ENCODE measurements at regions not wholly inside any gene's neighbourhood (a gene's known extent, or its start where the extent isn't known, plus 50 kb on each side); places are given as distances from the start of the nearest gene placed in this dataset.

- DNase-seq (ENCODE audit: low spot score): no peak
These were observed 458.7 kb downstream of the LPIN1 start for GRCh38 chr2:12205086-12205485.

GRCh38 chr2:12207491-12207890 is 461.1 kb downstream of the LPIN1 start:
- DNase-seq (ENCODE audit: low spot score): no peak

- no peak for DNase-seq (ENCODE audit: low spot score)
These were observed 463.8 kb downstream of the LPIN1 start for GRCh38 chr2:12210016-12210933.

- no peak for DNase-seq (ENCODE audit: low spot score)
These were observed 465.1 kb downstream of the LPIN1 start for GRCh38 chr2:12211326-12212175.

GRCh38 chr2:12212841-12213597 is 466.6 kb downstream of the LPIN1 start:
- no peak for DNase-seq (ENCODE audit: low spot score)

- no peak for DNase-seq (ENCODE audit: low spot score)
These were observed 470.7 kb downstream of the LPIN1 start for GRCh38 chr2:12217175-12217574.

- DNase-seq (ENCODE audit: low spot score): no peak
These were observed 473.3 kb downstream of the LPIN1 start for GRCh38 chr2:12219761-12220160.

GRCh38 chr2:12221584-12221983 is 475.2 kb downstream of the LPIN1 start:
- no peak for DNase-seq (ENCODE audit: low spot score)

- DNase-seq (ENCODE audit: low spot score): no peak
These were observed 476.1 kb downstream of the LPIN1 start for GRCh38 chr2:12222554-12222953.

GRCh38 chr2:12223732-12224131 is 477.3 kb downstream of the LPIN1 start:
- DNase-seq (ENCODE audit: low spot score): no peak

- DNase-seq (ENCODE audit: low spot score): no peak
These were observed 480.2 kb downstream of the LPIN1 start for GRCh38 chr2:12226653-12227052.

- DNase-seq (ENCODE audit: low spot score): no peak
These were observed 481.6 kb downstream of the LPIN1 start for GRCh38 chr2:12227941-12228608.

GRCh38 chr2:12231288-12231687 is 484.9 kb downstream of the LPIN1 start:
- DNase-seq (ENCODE audit: low spot score): no peak

GRCh38 chr2:12232876-12233275 is 483.9 kb upstream of the TRIB2 start:
- DNase-seq (ENCODE audit: low spot score): no peak

GRCh38 chr2:12236136-12236844 is 480.4 kb upstream of the TRIB2 start:
- DNase-seq (ENCODE audit: low spot score): no peak

- no peak for DNase-seq (ENCODE audit: low spot score)
These were observed 476.5 kb upstream of the TRIB2 start for GRCh38 chr2:12240206-12240605.

- no peak for DNase-seq (ENCODE audit: low spot score)
These were observed 473.4 kb upstream of the TRIB2 start for GRCh38 chr2:12243381-12243780.

GRCh38 chr2:12244070-12244469 is 472.7 kb upstream of the TRIB2 start:
- no peak for DNase-seq (ENCODE audit: low spot score)

- DNase-seq (ENCODE audit: low spot score): no peak
These were observed 465.6 kb upstream of the TRIB2 start for GRCh38 chr2:12251121-12251520.

- DNase-seq (ENCODE audit: low spot score): no peak
These were observed 465.0 kb upstream of the TRIB2 start for GRCh38 chr2:12251749-12252148.

GRCh38 chr2:12253167-12253778 is 463.5 kb upstream of the TRIB2 start:
- DNase-seq (ENCODE audit: low spot score): no peak

All from globus pallidus (tissue), 1 donor.